Vagina (tissue), 2 donors: ENCODE measurements at regions not wholly inside any gene's neighbourhood (a gene's known extent, or its start where the extent isn't known, plus 50 kb on each side); places are given as distances from the start of the nearest gene placed in this dataset.

ENCODE experiments used
- DNase-seq, 2 donors: peaks; one replicate each; pipeline ENCODE4 v3.0.0-alpha.2; 2017; ENCODE audit errors: extremely low spot score in 2 of 2
- H3K27ac ChIP-seq: fragments of 200-600 bp; sonication (generic); one replicate; pipeline ENCODE4 v1.5.1; 2019
- H3K27me3 ChIP-seq: fragments of 200-600 bp; sonication (generic); one replicate; pipeline ENCODE4 v1.5.1; 2019
- H3K36me3 ChIP-seq, 2 donors: fragments of 200-600 bp; sonication (generic); one replicate each; pipeline ENCODE4 v1.5.1; 2017 to 2019
- H3K4me1 ChIP-seq: fragments of 200-600 bp; sonication (generic); one replicate; pipeline ENCODE4 v1.5.1; 2019
- H3K4me3 ChIP-seq, 2 donors: fragments of 200-600 bp; sonication (generic); 1 replicate in 1 of 2; 2 replicates in 1 of 2; pipeline ENCODE4 v1.5.1; 2016 to 2019
- H3K9me3 ChIP-seq: fragments of 200-600 bp; sonication (generic); one replicate; pipeline ENCODE4 v1.5.1; 2019
- POLR2A ChIP-seq, 2 donors: fragments of 450-650 bp; IDR thresholded peaks; one replicate each; pipeline ENCODE4 v1.6.1; 2017; ENCODE audit warnings: antibody characterized with exemption in 2 of 2, mild to moderate bottlenecking in 2 of 2, moderate library complexity in 2 of 2
- POLR2AphosphoS5 ChIP-seq, 2 donors: sonication (generic); formaldehyde crosslinking; IDR thresholded peaks; one replicate each; pipeline ENCODE4 v1.9.0; 2017; ENCODE audit warnings: antibody characterized with exemption in 2 of 2, mild to moderate bottlenecking in 2 of 2, low read depth in 1 of 2; ENCODE audit not compliant: insufficient read depth in 1 of 2
- intact Hi-C: fragments of 100-400 bp; cut with DNase I; formaldehyde crosslinking; loops from one replicate; pipeline ENCODE4 v1.15.1; 2023
- TF ChIP-seq, protein P1 (sequence below), 3 experiments: fragments of 450-650 bp in 2 of 3; fragments of 200-600 bp in 1 of 3; sonication (generic) in 1 of 3; IDR thresholded peaks; one replicate each; pipeline ENCODE4 v1.5.1; 2017 to 2019; ENCODE audit warnings: antibody characterized with exemption in 3 of 3, mild to moderate bottlenecking in 2 of 3, moderate library complexity in 2 of 3

DNA sequence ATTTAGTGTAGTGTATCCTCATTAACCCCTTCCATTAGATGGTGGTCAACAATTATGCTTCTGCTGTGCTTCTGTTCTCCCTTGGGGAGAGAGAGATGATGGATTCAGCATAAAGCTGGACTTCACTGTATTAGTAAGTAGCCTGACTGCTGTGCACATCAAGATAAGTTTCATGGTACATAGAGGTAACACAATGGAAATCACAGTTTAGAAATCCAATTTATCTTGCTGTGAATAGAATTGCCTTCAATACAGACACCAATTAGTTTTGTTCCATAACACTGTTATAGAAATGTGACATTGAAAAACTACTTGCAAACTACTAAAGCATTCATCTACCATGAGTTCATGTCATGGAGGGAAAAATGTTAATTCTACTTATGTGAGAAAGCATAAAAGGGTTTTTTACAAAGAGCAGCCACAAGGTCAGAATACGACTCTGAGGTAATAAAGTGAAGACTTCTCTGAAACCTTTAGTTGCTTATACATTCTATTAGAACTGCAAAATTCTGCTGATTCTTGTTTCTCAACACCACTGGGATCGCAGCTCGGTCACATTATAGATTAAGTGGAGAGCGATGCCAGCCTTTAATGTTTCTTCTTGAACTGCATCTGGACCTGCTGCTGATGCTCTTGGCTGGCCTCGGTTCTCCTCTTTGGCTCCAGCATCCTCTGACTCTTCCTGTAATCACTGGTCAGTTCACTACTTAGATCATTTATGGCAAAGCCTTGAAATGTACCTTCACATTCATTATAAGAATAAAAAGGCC lies 190.8 kb downstream of the ATP23 start:
- Histone ChIP-seq H3K27me3 (no peaks in the 10 kb centered on the region), H3K4me1 (no peaks in the 10 kb centered on the region), H3K4me3 (no peak overlapping the region), H3K27ac (no peak overlapping the region), H3K36me3 (no peaks in the 10 kb centered on the region), H3K9me3 (no peaks in the 10 kb centered on the region)
- DNase-seq, result no peak
- intact Hi-C loops, result no loop called here
- TF ChIP-seq POLR2A (IDR thresholded peaks at IDR 0.05) (no peak), POLR2AphosphoS5 (IDR thresholded peaks at IDR 0.05; ENCODE audit: insufficient read depth in 1 of 2, low read depth in 1 of 2) (no peak)
- TF ChIP-seq, protein P1, sequence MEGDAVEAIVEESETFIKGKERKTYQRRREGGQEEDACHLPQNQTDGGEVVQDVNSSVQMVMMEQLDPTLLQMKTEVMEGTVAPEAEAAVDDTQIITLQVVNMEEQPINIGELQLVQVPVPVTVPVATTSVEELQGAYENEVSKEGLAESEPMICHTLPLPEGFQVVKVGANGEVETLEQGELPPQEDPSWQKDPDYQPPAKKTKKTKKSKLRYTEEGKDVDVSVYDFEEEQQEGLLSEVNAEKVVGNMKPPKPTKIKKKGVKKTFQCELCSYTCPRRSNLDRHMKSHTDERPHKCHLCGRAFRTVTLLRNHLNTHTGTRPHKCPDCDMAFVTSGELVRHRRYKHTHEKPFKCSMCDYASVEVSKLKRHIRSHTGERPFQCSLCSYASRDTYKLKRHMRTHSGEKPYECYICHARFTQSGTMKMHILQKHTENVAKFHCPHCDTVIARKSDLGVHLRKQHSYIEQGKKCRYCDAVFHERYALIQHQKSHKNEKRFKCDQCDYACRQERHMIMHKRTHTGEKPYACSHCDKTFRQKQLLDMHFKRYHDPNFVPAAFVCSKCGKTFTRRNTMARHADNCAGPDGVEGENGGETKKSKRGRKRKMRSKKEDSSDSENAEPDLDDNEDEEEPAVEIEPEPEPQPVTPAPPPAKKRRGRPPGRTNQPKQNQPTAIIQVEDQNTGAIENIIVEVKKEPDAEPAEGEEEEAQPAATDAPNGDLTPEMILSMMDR (IDR thresholded peaks at IDR 0.05), result no peak

DNA sequence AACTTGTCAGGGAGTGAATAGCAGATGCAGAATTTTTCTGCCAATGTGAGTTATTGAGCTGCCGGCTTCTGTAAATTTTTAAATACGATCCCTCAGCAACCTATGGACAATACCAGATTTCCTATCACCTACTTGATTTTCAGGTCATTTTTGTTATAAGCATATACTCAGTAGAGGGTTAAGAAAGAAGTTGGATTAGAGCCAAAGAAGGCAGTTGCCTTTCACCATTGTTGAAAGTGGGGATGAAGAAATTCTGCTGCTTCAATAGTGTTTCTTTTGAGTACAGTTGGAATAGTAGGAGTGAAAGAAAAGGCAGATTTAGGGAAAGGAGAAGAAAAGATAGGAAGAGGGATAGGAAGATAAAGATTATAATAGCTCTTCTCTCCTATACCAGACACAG lies 197.1 kb downstream of the ATP23 start:
- Histone ChIP-seq H3K4me3 (no peak overlapping the region), H3K27ac (no peak overlapping the region), H3K36me3 (no peaks in the 10 kb centered on the region), H3K4me1 (peaks cover 3% of the 10 kb centered on the region), H3K9me3 (no peaks in the 10 kb centered on the region), H3K27me3 (no peaks in the 10 kb centered on the region)
- TF ChIP-seq POLR2AphosphoS5 (IDR thresholded peaks at IDR 0.05; ENCODE audit: insufficient read depth in 1 of 2, low read depth in 1 of 2), result no peak
- TF ChIP-seq, protein P1 (IDR thresholded peaks at IDR 0.05), result no peak
- TF ChIP-seq POLR2A (IDR thresholded peaks at IDR 0.05), result no peak
- intact Hi-C loops, result no loop called here
- DNase-seq, result no peak

DNA sequence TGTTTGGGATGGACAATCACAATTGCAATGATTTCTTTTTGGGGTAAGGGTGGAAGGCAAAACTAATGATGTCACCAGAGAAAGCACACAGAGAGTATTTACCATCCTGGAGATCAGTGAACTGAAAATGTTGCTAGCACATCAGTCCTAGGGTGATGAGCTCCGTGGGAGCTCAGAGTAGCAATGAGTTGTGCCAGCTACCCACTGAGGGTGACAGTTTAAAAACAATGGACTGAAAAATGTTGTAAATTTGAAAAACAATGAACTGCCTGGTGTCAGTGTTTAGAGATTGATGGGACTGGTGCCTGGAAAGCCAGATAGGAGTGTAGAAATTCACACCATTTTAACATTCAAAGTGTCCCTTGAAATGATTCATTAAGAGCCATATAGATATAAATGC lies 198.5 kb downstream of the ATP23 start:
- peaks cover 5% of the 10 kb centered on the region for H3K4me1 ChIP-seq
- TF ChIP-seq POLR2A (IDR thresholded peaks at IDR 0.05) (no peak), POLR2AphosphoS5 (IDR thresholded peaks at IDR 0.05; ENCODE audit: insufficient read depth in 1 of 2, low read depth in 1 of 2) (no peak)
- TF ChIP-seq, protein P1 (IDR thresholded peaks at IDR 0.05), result no peak
- DNase-seq, result no peak
- no peaks in the 10 kb centered on the region for H3K9me3 ChIP-seq
- no peaks in the 10 kb centered on the region for H3K36me3 ChIP-seq
- H3K27me3 ChIP-seq, result no peaks in the 10 kb centered on the region
- intact Hi-C loops, result no loop called here
- no peak overlapping the region for H3K27ac ChIP-seq
- no peak overlapping the region for H3K4me3 ChIP-seq

DNA sequence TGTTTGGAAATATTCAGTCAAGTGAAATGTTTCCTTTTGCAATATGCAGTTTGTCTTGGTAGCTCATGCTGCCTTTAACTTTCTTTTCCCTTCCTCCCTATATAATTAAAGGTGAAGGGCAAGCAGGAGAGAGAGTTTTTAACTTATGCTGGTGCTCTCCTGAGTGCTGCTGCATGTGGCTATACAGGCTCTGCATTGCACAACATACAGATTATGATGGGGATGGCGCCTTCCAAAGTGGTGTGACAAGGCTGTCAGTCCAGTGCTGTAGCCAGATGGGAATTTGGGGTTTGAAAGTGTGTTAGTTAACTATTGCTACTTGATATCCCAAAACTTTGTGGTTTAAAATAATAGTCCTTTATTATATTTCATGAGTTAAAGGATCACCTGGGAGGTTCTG lies 199.0 kb downstream of the ATP23 start:
- DNase-seq, result no peak
- no peaks in the 10 kb centered on the region for H3K27me3 ChIP-seq
- no peak overlapping the region for H3K27ac ChIP-seq
- intact Hi-C loops, result no loop called here
- H3K4me1 ChIP-seq, result peaks cover 5% of the 10 kb centered on the region
- no peaks in the 10 kb centered on the region for H3K36me3 ChIP-seq
- no peak for TF ChIP-seq POLR2A (IDR thresholded peaks at IDR 0.05)
- TF ChIP-seq, protein P1 (IDR thresholded peaks at IDR 0.05), result no peak
- no peak for TF ChIP-seq POLR2AphosphoS5 (IDR thresholded peaks at IDR 0.05; ENCODE audit: insufficient read depth in 1 of 2, low read depth in 1 of 2)
- no peaks in the 10 kb centered on the region for H3K9me3 ChIP-seq
- H3K4me3 ChIP-seq, result no peak overlapping the region

DNA sequence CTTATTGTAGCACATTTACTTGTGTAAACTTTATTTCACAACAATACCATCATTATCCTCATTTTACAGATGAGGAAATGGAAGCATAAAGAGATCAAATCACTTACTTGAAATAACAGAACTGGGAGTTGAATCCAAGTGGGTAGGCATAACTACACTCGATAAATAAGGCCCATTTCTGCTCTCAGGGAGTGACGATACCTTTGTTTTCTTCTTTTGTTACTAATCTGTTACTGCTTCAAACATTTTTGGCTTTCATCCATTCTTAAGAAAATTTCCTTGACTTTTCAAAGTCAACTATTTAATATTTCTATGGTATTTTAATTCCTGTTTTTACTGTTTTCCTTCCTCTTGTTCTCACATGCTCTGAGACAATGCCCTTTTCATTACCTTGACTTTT lies 201.6 kb downstream of the ATP23 start:
- Histone ChIP-seq H3K27me3 (no peaks in the 10 kb centered on the region), H3K36me3 (no peaks in the 10 kb centered on the region), H3K4me1 (peaks cover 5% of the 10 kb centered on the region), H3K9me3 (no peaks in the 10 kb centered on the region), H3K27ac (no peak overlapping the region), H3K4me3 (no peak overlapping the region)
- TF ChIP-seq, protein P1 (IDR thresholded peaks at IDR 0.05), result no peak
- no peak for TF ChIP-seq POLR2AphosphoS5 (IDR thresholded peaks at IDR 0.05; ENCODE audit: insufficient read depth in 1 of 2, low read depth in 1 of 2)
- no peak for TF ChIP-seq POLR2A (IDR thresholded peaks at IDR 0.05)
- no peak for DNase-seq
- intact Hi-C loops, result no loop called here
